HL-60 (cell line): ENCODE measurements at regions not wholly inside any gene's neighbourhood (a gene's known extent, or its start where the extent isn't known, plus 50 kb on each side); places are given as distances from the start of the nearest gene placed in this dataset.

Experiments used
- CTCF ChIP-seq: IDR thresholded peaks from one replicate; pipeline ENCODE4 v1.5.1; 2011; ENCODE audit warnings: low read length, control low read depth, inconsistent platforms; ENCODE audit not compliant: insufficient read depth
- GABPA ChIP-seq: IDR thresholded peaks from 2 replicates; pipeline ENCODE4 v1.6.1; 2012; ENCODE audit warnings: low read depth
- POLR2AphosphoS5 ChIP-seq: IDR thresholded peaks from 2 replicates; pipeline ENCODE4 v1.6.1; 2012; ENCODE audit warnings: low read depth
- REST ChIP-seq: IDR thresholded peaks from 2 replicates; pipeline ENCODE4 v1.6.1; 2012; ENCODE audit warnings: low read depth; ENCODE audit not compliant: insufficient replicate concordance

- TF ChIP-seq CTCF (no peak), POLR2AphosphoS5 (no peak), REST (no peak), GABPA (no peak)
Observed at GRCh38 chr9:100937382-100937781, 91.1 kb upstream of the PLPPR1 start.
